ENCODE measurements at regions not wholly inside any gene's neighbourhood (a gene's known extent, or its start where the extent isn't known, plus 50 kb on each side); places are given as distances from the start of the nearest gene placed in this dataset.

GRCh38 chr12:97751704-97752103, 289.1 kb downstream of the RMST start:
- TF ChIP-seq GATA2 (IDR thresholded peaks at IDR 0.05; ENCODE audit: low read depth, low read length) (no peak), GATA3 (IDR thresholded peaks at IDR 0.05; ENCODE audit: low read depth, low read length) (no peak)

Measured in SH-SY5Y (cell line).